ENCODE measurements at regions not wholly inside any gene's neighbourhood (a gene's known extent, or its start where the extent isn't known, plus 50 kb on each side); places are given as distances from the start of the nearest gene placed in this dataset.

DNA sequence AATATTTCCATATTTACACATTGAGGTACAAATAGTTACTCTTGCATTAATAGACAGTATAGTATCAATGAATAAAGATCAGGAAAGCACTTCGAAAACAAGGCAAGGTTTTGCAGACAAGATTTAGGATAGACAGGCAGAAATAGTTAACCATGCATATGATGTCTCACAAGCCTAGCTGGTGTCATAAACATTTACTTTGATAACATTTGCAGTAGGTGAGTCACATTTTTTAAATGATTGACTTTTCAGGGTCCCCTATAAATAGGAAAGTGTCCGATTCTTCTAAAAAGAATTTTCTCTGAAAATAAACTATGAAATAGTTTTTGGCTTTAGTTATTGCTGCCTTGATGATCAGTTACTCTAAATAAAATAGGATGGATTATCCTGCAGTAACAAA, 162.1 kb downstream of the SNX18 start:
- TF ChIP-seq, protein P1, sequence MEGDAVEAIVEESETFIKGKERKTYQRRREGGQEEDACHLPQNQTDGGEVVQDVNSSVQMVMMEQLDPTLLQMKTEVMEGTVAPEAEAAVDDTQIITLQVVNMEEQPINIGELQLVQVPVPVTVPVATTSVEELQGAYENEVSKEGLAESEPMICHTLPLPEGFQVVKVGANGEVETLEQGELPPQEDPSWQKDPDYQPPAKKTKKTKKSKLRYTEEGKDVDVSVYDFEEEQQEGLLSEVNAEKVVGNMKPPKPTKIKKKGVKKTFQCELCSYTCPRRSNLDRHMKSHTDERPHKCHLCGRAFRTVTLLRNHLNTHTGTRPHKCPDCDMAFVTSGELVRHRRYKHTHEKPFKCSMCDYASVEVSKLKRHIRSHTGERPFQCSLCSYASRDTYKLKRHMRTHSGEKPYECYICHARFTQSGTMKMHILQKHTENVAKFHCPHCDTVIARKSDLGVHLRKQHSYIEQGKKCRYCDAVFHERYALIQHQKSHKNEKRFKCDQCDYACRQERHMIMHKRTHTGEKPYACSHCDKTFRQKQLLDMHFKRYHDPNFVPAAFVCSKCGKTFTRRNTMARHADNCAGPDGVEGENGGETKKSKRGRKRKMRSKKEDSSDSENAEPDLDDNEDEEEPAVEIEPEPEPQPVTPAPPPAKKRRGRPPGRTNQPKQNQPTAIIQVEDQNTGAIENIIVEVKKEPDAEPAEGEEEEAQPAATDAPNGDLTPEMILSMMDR (IDR thresholded peaks at IDR 0.05 in 4 of 5, conservative IDR thresholded peaks at IDR 0.05 in 1 of 5) = no peak
- TF ChIP-seq POLR2A (IDR thresholded peaks at IDR 0.05) = no peak
